ENCODE measurements at regions not wholly inside any gene's neighbourhood (a gene's known extent, or its start where the extent isn't known, plus 50 kb on each side); places are given as distances from the start of the nearest gene placed in this dataset.

GRCh38 chrX:55169782-55170181 is 50.4 kb upstream of the PAGE5 start:
- TF ChIP-seq EZH2 (optimal IDR thresholded peaks at IDR 0.05; ENCODE audit: low read depth, low read length) (no peak), CTCF (IDR thresholded peaks at IDR 0.05; ENCODE audit: low read length) (no peak)
